ENCODE measurements at regions not wholly inside any gene's neighbourhood (a gene's known extent, or its start where the extent isn't known, plus 50 kb on each side); places are given as distances from the start of the nearest gene placed in this dataset.

GRCh38 chr12:13563743-13564125 is 367.2 kb downstream of the EMP1 start:
- TF ChIP-seq, protein P1, sequence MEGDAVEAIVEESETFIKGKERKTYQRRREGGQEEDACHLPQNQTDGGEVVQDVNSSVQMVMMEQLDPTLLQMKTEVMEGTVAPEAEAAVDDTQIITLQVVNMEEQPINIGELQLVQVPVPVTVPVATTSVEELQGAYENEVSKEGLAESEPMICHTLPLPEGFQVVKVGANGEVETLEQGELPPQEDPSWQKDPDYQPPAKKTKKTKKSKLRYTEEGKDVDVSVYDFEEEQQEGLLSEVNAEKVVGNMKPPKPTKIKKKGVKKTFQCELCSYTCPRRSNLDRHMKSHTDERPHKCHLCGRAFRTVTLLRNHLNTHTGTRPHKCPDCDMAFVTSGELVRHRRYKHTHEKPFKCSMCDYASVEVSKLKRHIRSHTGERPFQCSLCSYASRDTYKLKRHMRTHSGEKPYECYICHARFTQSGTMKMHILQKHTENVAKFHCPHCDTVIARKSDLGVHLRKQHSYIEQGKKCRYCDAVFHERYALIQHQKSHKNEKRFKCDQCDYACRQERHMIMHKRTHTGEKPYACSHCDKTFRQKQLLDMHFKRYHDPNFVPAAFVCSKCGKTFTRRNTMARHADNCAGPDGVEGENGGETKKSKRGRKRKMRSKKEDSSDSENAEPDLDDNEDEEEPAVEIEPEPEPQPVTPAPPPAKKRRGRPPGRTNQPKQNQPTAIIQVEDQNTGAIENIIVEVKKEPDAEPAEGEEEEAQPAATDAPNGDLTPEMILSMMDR (IDR thresholded peaks at IDR 0.05) = no peak
- no peak for TF ChIP-seq POLR2A (IDR thresholded peaks at IDR 0.05)
- no peak for TF ChIP-seq EP300 (IDR thresholded peaks at IDR 0.05)
